Thoracic aorta (tissue), 2 donors: ENCODE measurements at regions not wholly inside any gene's neighbourhood (a gene's known extent, or its start where the extent isn't known, plus 50 kb on each side); places are given as distances from the start of the nearest gene placed in this dataset.

ENCODE experiments used
- ATAC-seq: fragments of 150-250 bp; one replicate; pipeline ENCODE4 v1.8.0; 2017; ENCODE audit warnings: low read depth; ENCODE audit not compliant: insufficient number of reproducible peaks, low FRiP score
- DNase-seq: peaks from one replicate; pipeline ENCODE4 v3.0.0-alpha.2; 2020; ENCODE audit warnings: low spot score
- H3K27ac ChIP-seq, 2 donors: fragments of 200-600 bp; sonication (generic); 1 replicate in 1 of 2; 2 replicates in 1 of 2; pipeline ENCODE4 v1.5.1; 2016; ENCODE audit warnings: mild to moderate bottlenecking in 2 of 2, moderate library complexity in 2 of 2
- H3K27me3 ChIP-seq: fragments of 200-600 bp; sonication (generic); replicated peaks from 2 replicates; pipeline ENCODE4 v1.6.0; 2016; ENCODE audit warnings: mild to moderate bottlenecking; ENCODE audit not compliant: insufficient read depth
- H3K36me3 ChIP-seq: fragments of 200-600 bp; sonication (generic); one replicate; pipeline ENCODE4 v1.5.1; 2016
- H3K4me1 ChIP-seq, 2 donors: fragments of 200-600 bp; sonication (generic); 1 replicate in 1 of 2; 2 replicates in 1 of 2; pipeline versions ENCODE4 v1.5.1 to v1.6.0; 2016; ENCODE audit warnings: low read depth in 2 of 2, mild to moderate bottlenecking in 1 of 2; ENCODE audit not compliant: control insufficient read depth in 1 of 2
- H3K4me3 ChIP-seq: fragments of 200-600 bp; sonication (generic); 2 replicates; pipeline ENCODE4 v1.5.1; 2016; ENCODE audit warnings: mild to moderate bottlenecking
- H3K9me3 ChIP-seq: fragments of 200-600 bp; sonication (generic); 2 replicates; pipeline ENCODE4 v1.5.1; 2016
- TF ChIP-seq, protein P1 (sequence below): fragments of 200-600 bp; sonication (generic); IDR thresholded peaks from one replicate; pipeline ENCODE4 v1.5.1; 2019; ENCODE audit warnings: antibody characterized with exemption

DNA sequence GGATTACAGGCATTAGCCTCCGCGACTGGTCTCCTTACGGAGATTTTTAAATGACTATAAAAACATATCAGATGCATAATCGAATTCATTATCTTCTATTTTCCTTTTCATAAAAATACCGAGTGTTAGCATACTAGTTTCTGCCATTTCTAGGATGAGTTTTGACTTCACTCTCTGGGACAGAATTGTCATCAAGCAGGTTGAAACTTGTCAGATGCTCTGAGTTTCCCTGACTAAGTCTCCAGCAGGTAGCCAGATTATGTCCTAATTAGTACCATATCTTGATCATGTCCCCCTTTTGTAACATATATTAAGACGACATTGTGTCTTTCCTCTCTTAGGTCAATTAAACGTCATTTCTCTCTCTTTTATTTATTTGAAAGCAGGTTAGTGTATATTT is 103.5 kb upstream of the RASSF8 start:
- Histone ChIP-seq H3K36me3 (no peaks in the 10 kb centered on the region), H3K27ac (no peak overlapping the region), H3K9me3 (no peaks in the 10 kb centered on the region), H3K4me3 (no peak overlapping the region), H3K4me1 (no peaks in the 10 kb centered on the region), H3K27me3 (no peaks in the 10 kb centered on the region)
- TF ChIP-seq, protein P1, sequence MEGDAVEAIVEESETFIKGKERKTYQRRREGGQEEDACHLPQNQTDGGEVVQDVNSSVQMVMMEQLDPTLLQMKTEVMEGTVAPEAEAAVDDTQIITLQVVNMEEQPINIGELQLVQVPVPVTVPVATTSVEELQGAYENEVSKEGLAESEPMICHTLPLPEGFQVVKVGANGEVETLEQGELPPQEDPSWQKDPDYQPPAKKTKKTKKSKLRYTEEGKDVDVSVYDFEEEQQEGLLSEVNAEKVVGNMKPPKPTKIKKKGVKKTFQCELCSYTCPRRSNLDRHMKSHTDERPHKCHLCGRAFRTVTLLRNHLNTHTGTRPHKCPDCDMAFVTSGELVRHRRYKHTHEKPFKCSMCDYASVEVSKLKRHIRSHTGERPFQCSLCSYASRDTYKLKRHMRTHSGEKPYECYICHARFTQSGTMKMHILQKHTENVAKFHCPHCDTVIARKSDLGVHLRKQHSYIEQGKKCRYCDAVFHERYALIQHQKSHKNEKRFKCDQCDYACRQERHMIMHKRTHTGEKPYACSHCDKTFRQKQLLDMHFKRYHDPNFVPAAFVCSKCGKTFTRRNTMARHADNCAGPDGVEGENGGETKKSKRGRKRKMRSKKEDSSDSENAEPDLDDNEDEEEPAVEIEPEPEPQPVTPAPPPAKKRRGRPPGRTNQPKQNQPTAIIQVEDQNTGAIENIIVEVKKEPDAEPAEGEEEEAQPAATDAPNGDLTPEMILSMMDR, result no peak
- DNase-seq, result no peak
- ATAC-seq, result no peak

DNA sequence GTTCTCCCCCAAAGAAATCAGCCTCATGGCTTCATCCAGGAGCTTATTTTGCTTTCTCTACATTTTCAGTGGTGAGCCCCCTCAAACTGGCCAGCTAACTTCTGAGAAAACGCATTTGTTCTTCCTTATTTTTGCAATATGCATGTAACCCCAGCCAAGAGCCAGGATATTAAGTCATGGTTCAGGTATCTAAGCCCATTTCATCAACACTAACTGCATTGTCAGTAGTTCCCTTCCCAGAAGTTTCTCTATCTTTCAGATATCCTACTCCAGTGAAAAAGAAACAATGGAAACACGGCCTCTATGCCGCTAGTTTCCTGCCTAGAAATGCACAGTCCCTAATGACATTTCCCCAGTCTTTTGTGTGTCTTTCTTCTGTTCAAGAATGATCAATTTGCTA is 102.8 kb upstream of the RASSF8 start:
- no peaks in the 10 kb centered on the region for H3K27me3 ChIP-seq
- TF ChIP-seq, protein P1, result no peak
- no peak overlapping the region for H3K27ac ChIP-seq
- no peaks in the 10 kb centered on the region for H3K36me3 ChIP-seq
- no peak overlapping the region for H3K4me3 ChIP-seq
- DNase-seq (no peak), ATAC-seq (no peak)
- H3K4me1 ChIP-seq, result no peaks in the 10 kb centered on the region
- no peaks in the 10 kb centered on the region for H3K9me3 ChIP-seq

DNA sequence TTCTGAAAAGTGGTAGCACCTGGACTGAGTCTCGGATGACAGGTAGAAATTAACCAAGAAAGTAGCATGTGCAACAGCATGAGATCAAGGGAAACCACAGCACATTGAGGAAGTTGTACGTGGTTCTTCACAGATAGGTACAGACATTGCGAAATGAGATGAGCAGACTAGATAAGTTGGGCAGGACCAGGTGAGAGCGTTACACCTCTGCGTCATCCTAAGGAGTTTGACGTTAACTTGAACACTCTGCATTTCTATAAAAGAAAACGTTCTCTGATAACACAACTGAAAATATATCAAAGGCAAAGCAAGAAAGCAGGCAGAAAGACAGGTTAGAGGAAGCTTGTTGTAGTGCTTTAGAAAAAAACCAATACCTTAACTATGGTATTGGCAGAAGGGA is 98.5 kb upstream of the RASSF8 start:
- Histone ChIP-seq H3K27me3 (no peaks in the 10 kb centered on the region), H3K9me3 (no peaks in the 10 kb centered on the region)

DNA sequence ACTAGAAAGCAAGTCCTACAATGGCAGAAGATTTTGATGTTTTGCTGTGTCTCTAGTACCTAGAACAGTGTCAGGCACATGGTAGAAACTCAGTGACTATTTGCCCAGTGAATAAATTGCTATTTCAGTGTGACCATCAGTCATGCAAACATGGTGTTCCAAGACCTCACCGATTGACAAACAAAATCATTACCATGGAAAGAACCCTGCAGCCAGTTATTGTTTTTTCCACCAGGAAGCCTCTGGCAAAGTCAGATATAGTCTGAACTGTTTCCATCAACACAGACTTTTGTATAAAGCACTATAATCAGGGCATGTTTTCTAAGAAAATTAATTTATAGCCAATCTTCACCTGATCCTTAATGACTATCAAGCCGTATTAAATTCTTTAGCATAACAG is 97.3 kb upstream of the RASSF8 start:
- no peaks in the 10 kb centered on the region for H3K27me3 ChIP-seq
- DNase-seq (no peak), ATAC-seq (no peak)
- no peaks in the 10 kb centered on the region for H3K9me3 ChIP-seq
- no peaks in the 10 kb centered on the region for H3K36me3 ChIP-seq
- H3K27ac ChIP-seq, result no peak overlapping the region
- no peaks in the 10 kb centered on the region for H3K4me1 ChIP-seq
- TF ChIP-seq, protein P1, result no peak
- H3K4me3 ChIP-seq, result no peak overlapping the region

More for the DNA sequence above, 98.5 kb upstream of the RASSF8 start:
- no peaks in the 10 kb centered on the region for H3K36me3 ChIP-seq
- TF ChIP-seq, protein P1, result no peak
- no peak overlapping the region for H3K27ac ChIP-seq
- no peak overlapping the region for H3K4me3 ChIP-seq
- DNase-seq (no peak), ATAC-seq (no peak)
- H3K4me1 ChIP-seq, result no peaks in the 10 kb centered on the region

DNA sequence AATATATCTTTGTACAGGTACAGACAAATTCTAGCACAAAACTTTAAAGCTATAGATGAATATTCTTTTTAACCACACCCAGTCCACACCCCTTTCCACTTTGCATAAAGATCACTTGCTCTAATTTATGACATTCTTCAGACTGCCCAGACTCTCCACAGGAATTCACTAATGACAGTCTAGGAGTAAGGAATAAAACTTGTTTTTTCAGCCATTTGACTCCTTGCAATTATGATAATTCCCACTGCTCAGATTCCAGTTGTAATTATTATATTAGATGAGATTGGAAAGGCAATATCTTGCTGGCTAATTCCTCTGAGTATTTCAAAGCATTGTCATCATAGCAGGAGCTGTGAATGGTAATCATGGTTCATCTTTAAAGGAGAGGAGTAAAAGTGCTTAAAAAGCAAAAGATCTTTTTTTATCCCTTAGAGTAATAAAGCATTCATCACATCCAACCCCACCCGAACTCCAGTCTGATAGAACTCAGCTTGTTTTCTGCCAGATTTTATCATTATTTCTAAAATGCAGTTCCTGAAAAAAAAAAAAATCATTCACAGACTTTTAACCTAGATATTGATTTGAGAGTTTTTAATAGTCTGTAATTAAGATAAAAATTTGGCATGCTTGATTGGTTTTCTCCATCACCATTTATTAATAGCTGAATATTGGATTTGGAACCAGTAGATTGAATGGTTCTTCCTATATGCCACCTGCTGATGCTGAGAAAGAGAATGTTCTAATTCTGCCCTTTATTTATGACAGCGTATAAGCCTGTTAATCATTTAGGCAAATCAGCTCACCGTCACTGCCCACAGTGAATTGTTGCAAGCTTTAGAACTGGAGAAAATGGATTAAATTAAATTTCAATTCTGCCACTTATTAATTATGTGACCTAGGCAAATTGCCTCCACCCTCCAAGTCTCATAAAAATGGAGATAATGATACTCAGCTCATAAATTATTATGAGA is 93.9 kb upstream of the RASSF8 start:
- no peak for ATAC-seq
- Histone ChIP-seq H3K4me3 (no peak overlapping the region), H3K4me1 (no peaks in the 10 kb centered on the region), H3K27me3 (no peaks in the 10 kb centered on the region), H3K36me3 (no peaks in the 10 kb centered on the region), H3K27ac (no peak overlapping the region), H3K9me3 (peaks cover 2% of the 10 kb centered on the region)
- TF ChIP-seq, protein P1, result no peak
- no peak for DNase-seq
